Mucosa of rectum (tissue), 2 donors: ENCODE measurements at regions not wholly inside any gene's neighbourhood (a gene's known extent, or its start where the extent isn't known, plus 50 kb on each side); places are given as distances from the start of the nearest gene placed in this dataset.

Experiments
- H3K27ac ChIP-seq, 2 donors: one replicate each; pipeline ENCODE4 v1.7.0; 2013; ENCODE audit warnings: inconsistent platforms in 2 of 2, low read depth in 2 of 2, low read length in 2 of 2
- H3K27me3 ChIP-seq, 2 donors: one replicate each; pipeline ENCODE4 v1.7.0; 2013; ENCODE audit warnings: low read length in 2 of 2; ENCODE audit not compliant: control insufficient read depth in 2 of 2, insufficient read depth in 2 of 2
- H3K36me3 ChIP-seq, 2 donors: one replicate each; pipeline ENCODE4 v1.7.0; 2013; ENCODE audit warnings: low read length in 2 of 2; ENCODE audit not compliant: control insufficient read depth in 2 of 2, insufficient read depth in 2 of 2
- H3K4me1 ChIP-seq, 2 donors: one replicate each; pipeline ENCODE4 v1.7.0; 2013; ENCODE audit warnings: low read length in 2 of 2, mild to moderate bottlenecking in 1 of 2; ENCODE audit not compliant: control insufficient read depth in 2 of 2, insufficient read depth in 2 of 2
- H3K4me3 ChIP-seq, 2 donors: one replicate each; pipeline ENCODE4 v1.7.0; 2013; ENCODE audit warnings: low read length in 2 of 2
- H3K9ac ChIP-seq, 2 donors: one replicate each; pipeline ENCODE4 v1.7.0; 2013; ENCODE audit warnings: low read length in 2 of 2, low read depth in 1 of 2, mild to moderate bottlenecking in 1 of 2
- H3K9me3 ChIP-seq, 2 donors: one replicate each; pipeline ENCODE4 v1.7.0; 2013; ENCODE audit warnings: low read length in 2 of 2; ENCODE audit not compliant: control insufficient read depth in 2 of 2
- donor health status: healthy.
- donor health status: Normal muscosa, but diverticular disease.

DNA sequence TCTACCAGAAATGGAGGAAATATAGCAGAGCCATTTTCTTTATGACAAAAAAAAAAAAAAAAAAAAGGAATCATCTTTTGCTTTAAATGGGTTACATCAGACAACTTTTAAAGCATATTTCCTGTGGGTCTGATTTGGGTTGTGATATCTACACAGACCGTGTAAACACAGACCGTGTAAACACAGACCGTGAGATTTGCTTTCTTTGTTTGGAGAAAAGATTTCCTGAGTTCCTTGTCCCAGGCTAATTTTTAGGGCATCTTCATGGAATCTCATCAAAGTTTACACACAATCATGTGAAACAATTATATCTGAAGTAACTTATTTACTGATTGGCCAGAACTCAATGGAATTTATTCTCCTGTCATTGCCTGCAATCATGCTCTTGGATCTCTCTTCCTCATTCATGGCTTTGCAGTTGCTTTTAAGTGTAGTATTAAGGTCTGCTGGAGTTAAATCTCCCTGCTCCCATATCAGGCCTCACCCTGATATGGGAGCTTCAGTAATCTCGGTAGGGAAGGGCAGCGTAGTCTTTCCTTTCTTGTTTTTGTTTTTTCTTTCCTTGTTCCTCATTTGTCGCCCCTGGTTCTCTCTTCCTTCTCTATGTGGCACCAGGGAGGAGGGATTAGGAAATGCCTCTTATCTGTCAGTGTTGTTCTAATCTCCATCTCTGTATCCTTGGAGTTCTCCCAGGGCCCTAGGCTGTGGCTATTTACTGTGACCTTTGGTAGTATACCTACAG lies 248.6 kb upstream of the JADE1 start:
- H3K4me1 ChIP-seq: peaks cover 0 to 6% of the 10 kb centered on the region in 2 donors
- no peaks in the 10 kb centered on the region for H3K9me3 ChIP-seq
- no peak overlapping the region for H3K4me3 ChIP-seq
- H3K36me3 ChIP-seq: no peaks in the 10 kb centered on the region
- no peaks in the 10 kb centered on the region for H3K27me3 ChIP-seq
- H3K27ac ChIP-seq: peak overlapping the region in 1 of 2 donors; percentile 3
- no peak overlapping the region for H3K9ac ChIP-seq

DNA sequence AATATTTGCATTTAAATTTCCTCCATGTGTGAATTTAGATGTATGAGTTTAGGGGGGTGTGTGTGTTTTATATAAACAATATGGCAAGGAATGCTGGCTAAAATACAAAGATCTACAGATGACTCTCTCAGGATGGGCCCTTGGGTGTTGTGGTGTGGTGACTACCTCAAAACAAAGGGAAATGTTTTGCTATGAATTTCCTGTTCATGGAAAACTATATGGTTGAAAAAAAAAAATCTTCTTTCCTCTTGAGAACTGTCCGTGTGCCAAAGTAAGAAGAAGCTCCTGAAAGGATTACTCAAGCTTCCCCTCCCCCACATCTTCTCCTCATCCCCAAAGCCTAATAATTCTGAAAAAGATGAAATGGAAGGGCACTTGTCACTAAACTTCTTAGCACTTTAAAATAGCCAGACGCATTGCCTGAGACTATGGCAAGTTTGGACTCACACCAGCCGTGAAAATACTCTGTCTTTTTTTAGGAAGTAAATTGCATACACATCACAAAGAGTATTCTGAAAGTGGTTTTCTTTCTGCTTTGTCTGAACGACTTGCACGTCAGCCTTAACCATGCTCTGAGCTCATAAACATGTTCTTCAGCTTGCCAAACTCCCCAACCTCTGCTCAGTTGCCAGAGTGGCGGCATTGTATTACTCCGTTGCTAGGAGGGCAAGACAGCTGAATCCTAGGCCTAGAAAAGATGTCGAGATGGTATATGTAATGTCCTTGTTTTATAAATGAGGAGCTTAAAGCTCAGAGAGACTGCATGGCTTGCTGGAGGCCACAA lies 250.4 kb upstream of the JADE1 start:
- Histone ChIP-seq H3K27ac (peak overlapping the region; percentile 32 to 35), H3K9ac (no peak overlapping the region), H3K9me3 (no peaks in the 10 kb centered on the region), H3K4me3 (no peak overlapping the region), H3K27me3 (no peaks in the 10 kb centered on the region), H3K36me3 (no peaks in the 10 kb centered on the region), H3K4me1 (peaks cover 2 to 9% of the 10 kb centered on the region in 2 donors)

DNA sequence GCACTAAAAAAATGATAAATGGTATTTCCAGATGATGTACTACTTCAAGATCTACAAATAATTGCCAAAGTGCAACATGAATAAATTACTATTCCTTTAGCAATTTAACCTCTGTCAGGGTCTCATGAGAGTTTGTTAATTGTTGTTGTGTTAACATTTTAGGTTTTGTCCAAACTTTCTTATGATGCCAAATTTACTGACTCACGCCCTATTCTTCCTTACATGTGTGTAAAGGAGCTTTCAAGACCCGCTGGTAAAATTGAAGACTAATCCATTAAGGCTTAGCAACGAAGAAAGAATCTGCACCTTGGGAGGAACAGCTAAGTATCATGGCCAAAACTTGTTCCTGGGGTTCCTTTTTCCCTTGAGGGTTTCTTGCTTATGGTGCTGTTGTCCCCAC lies 252.7 kb upstream of the JADE1 start:
- no peak overlapping the region for H3K4me3 ChIP-seq
- H3K9ac ChIP-seq: no peak overlapping the region
- H3K9me3 ChIP-seq: no peaks in the 10 kb centered on the region
- H3K36me3 ChIP-seq: no peaks in the 10 kb centered on the region
- H3K27me3 ChIP-seq: no peaks in the 10 kb centered on the region
- no peak overlapping the region for H3K27ac ChIP-seq
- H3K4me1 ChIP-seq: peaks cover 9 to 20% of the 10 kb centered on the region in 2 donors

DNA sequence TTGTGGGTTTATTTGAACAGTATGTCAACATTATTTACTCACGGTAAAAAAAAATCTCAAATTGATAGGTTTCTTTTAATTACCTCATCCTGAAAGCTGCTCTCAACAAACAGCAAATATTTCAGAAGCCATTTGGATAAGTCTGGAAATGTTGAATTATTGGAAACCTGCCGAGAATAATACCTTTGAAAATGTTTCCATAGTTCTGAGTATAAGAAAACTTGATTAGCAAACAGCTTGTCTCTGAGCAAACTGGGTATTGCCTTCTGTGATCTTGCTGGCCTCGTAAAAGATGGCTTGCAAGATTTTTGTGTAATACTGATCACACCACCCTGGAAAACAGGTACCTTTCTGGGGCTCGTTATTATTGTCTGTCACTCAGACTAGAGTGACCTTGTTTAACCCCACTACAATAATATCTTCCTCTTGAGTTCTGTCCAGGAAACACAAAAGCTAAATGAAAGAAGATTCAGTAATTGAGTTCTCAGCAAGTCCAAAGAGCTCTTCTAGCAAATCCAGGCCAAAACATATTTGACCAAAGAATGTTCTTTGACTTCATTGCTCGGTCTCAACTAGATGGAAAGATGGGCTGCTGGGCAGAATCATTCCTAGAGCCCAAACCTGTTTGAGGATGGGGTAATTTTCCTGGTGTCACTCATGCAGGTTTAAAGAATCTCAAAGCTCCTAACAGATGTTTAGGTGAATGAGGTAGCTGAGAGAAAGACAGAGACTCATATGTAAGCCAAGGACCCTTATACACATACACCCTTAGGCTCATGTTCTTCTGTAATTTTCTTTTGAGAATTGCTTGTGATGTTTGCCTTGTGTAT lies 255.6 kb upstream of the JADE1 start:
- H3K27ac ChIP-seq: peak overlapping the region; percentile 82 to 84
- peaks cover 9 to 14% of the 10 kb centered on the region in 2 donors for H3K4me1 ChIP-seq
- no peaks in the 10 kb centered on the region for H3K36me3 ChIP-seq
- no peaks in the 10 kb centered on the region for H3K27me3 ChIP-seq
- H3K9ac ChIP-seq: peak overlapping the region; percentile 76 to 77
- no peaks in the 10 kb centered on the region for H3K9me3 ChIP-seq
- peak overlapping the region; percentile 76 to 90 for H3K4me3 ChIP-seq

DNA sequence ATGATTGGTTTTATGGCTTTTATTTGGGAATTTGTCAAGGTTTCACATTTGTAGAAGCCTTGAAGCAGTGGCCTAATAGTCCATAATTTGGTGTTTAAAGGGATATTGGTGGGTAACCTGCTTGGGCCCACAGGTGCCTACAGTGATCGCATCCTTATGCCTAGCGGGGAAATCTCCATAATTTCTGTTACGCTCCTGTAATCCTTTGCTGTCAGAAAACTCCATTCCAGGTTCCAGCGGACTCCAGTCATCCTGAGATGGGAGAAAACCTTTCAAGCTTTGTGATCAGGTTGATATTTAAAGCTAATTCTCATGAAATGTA lies 257.0 kb upstream of the JADE1 start:
- Histone ChIP-seq H3K9me3 (no peaks in the 10 kb centered on the region), H3K4me1 (peaks cover 9 to 14% of the 10 kb centered on the region in 2 donors), H3K27ac (peak overlapping the region; percentile 82 to 84), H3K9ac (peak overlapping the region; percentile 76 to 77), H3K27me3 (no peaks in the 10 kb centered on the region), H3K4me3 (peak overlapping the region; percentile 76 to 90), H3K36me3 (no peaks in the 10 kb centered on the region)

DNA sequence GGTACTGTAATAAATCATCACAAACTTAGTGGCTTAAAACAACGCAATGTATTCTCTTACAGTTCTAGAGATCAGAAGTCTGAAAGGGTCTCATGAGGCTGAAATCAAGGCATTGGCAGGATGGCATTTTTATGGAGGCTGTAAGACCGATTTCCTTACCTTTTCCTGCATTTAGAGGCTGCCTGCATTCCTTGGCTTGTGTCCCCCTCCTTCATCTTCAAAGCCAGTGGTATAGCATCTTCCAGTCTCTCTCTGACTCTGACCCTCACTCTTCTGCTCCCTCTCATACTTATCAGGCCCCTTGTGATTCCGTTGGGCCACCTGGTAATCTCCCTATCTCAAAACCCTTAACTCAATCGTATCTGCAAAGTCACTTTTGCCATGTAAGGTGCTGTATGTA lies 258.2 kb upstream of the JADE1 start:
- Histone ChIP-seq H3K27ac (no peak overlapping the region), H3K27me3 (no peaks in the 10 kb centered on the region), H3K9ac (no peak overlapping the region), H3K4me1 (peaks cover 9 to 14% of the 10 kb centered on the region in 2 donors), H3K4me3 (no peak overlapping the region), H3K9me3 (no peaks in the 10 kb centered on the region), H3K36me3 (no peaks in the 10 kb centered on the region)

DNA sequence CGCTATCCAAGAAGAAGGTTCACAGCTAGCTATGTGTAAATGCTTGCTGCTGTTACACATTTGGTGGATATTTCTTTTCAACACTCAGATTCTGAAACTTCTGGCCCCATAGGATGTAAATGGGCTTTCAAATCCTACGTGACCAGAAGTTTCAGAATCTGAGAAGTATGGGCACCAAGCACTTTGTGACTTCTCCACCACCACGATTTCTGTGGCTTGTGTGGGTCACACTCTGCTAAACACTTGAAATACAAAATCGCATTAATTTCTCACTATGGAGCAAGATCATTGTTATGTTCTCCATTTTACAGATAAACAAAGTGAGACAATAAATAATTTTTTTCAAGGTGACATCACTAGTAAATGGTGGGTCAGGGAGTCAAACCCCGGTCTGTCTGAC lies 259.4 kb upstream of the JADE1 start:
- Histone ChIP-seq H3K27ac (no peak overlapping the region), H3K4me3 (no peak overlapping the region), H3K9ac (no peak overlapping the region), H3K27me3 (no peaks in the 10 kb centered on the region), H3K9me3 (no peaks in the 10 kb centered on the region), H3K36me3 (no peaks in the 10 kb centered on the region), H3K4me1 (peaks cover 9 to 14% of the 10 kb centered on the region in 2 donors)

DNA sequence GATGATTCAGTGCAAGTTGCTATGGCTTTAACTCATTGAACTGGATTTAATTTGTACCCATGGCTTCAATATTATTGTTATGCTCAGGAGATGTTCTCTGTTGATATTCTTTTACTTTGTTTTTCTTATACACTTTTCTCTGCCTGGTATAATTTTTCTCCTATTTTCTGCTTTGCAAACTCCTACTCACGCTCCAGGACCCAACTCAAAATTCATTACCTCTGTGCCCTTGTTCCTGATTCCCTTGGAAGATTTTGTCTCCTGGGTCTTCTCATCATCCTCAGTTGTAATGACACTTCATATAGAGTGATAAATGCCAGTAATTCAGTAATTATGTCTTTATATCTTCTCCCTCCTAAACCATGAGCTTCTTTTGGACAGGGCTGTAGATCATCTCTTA lies 259.9 kb upstream of the JADE1 start:
- Histone ChIP-seq H3K4me1 (peaks cover 9 to 14% of the 10 kb centered on the region in 2 donors), H3K27me3 (no peaks in the 10 kb centered on the region), H3K9me3 (no peaks in the 10 kb centered on the region), H3K27ac (no peak overlapping the region), H3K36me3 (no peaks in the 10 kb centered on the region), H3K9ac (no peak overlapping the region), H3K4me3 (no peak overlapping the region)

DNA sequence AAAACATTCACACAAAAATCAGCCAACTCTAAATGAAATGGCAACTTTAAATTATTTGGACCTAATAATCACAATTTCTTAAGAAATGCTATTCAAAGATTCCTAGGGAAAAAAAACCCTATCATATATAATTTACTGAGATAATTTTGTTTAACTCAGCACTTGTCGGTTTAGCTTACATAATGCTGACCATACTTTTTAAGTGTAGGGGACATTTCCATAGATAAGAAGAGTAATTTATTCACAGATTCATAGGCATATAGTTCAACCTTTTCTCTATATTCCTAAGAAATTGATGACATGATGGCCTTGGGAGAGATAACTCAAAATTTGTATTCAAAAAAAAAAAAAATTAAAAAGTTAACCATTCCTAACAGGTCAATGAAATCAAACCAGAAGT lies 260.8 kb upstream of the PGRMC2 start:
- no peaks in the 10 kb centered on the region for H3K9me3 ChIP-seq
- H3K27ac ChIP-seq: no peak overlapping the region
- H3K36me3 ChIP-seq: no peaks in the 10 kb centered on the region
- H3K4me1 ChIP-seq: peaks cover 2 to 5% of the 10 kb centered on the region in 2 donors
- no peak overlapping the region for H3K4me3 ChIP-seq
- no peak overlapping the region for H3K9ac ChIP-seq
- no peaks in the 10 kb centered on the region for H3K27me3 ChIP-seq

DNA sequence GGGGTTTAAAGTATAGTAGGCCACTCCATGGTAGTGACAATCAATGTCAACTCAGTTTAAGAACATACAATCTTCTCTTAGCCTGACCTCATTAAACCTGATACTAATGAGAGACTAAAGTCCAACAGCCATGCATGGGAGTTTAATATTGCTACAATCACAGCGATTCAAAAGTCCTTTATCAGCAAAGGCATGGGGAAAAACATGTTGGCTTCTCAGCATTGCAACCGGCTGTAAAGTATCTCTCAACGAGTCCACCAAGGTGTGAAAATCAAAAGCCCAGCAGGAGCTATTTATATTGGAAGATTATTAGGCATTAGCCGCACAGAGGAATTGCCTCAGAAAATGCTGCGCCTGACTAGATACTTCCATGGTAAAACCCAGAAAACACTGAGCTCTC lies 256.7 kb upstream of the PGRMC2 start:
- Histone ChIP-seq H3K27me3 (no peaks in the 10 kb centered on the region), H3K27ac (no peak overlapping the region), H3K9me3 (no peaks in the 10 kb centered on the region), H3K4me3 (no peak overlapping the region), H3K36me3 (no peaks in the 10 kb centered on the region), H3K4me1 (no peaks in the 10 kb centered on the region), H3K9ac (no peak overlapping the region)
